Kidney epithelial cell (primary cell): ENCODE measurements at regions not wholly inside any gene's neighbourhood (a gene's known extent, or its start where the extent isn't known, plus 50 kb on each side); places are given as distances from the start of the nearest gene placed in this dataset.

ENCODE experiments used
- DNase-seq: peaks from one replicate; pipeline ENCODE4 v3.0.0-alpha.2; 2010; ENCODE audit warnings: low read depth
- H3K27me3 ChIP-seq: 2 replicates; pipeline ENCODE4 v1.6.0; 2011; ENCODE audit warnings: low read length; ENCODE audit not compliant: control insufficient read depth, insufficient read depth
- H3K36me3 ChIP-seq: 2 replicates; pipeline ENCODE4 v1.5.1; 2011; ENCODE audit warnings: low read length; ENCODE audit not compliant: control insufficient read depth, insufficient read depth
- H3K4me3 ChIP-seq: 2 replicates; pipeline ENCODE4 v1.5.1; 2011; ENCODE audit warnings: low read depth, mild to moderate bottlenecking, control low read depth, low read length
- TF ChIP-seq, protein P1 (sequence below): IDR thresholded peaks from 2 replicates; pipeline ENCODE4 v1.5.1; 2011; ENCODE audit warnings: mild to moderate bottlenecking, moderate library complexity, low read length, control low read depth, inconsistent platforms; ENCODE audit not compliant: insufficient read depth, poor library complexity, severe bottlenecking

GRCh38 chr10:2915412-2915811 lies 151.9 kb upstream of the PFKP start:
- DNase-seq = no peak
- TF ChIP-seq, protein P1, sequence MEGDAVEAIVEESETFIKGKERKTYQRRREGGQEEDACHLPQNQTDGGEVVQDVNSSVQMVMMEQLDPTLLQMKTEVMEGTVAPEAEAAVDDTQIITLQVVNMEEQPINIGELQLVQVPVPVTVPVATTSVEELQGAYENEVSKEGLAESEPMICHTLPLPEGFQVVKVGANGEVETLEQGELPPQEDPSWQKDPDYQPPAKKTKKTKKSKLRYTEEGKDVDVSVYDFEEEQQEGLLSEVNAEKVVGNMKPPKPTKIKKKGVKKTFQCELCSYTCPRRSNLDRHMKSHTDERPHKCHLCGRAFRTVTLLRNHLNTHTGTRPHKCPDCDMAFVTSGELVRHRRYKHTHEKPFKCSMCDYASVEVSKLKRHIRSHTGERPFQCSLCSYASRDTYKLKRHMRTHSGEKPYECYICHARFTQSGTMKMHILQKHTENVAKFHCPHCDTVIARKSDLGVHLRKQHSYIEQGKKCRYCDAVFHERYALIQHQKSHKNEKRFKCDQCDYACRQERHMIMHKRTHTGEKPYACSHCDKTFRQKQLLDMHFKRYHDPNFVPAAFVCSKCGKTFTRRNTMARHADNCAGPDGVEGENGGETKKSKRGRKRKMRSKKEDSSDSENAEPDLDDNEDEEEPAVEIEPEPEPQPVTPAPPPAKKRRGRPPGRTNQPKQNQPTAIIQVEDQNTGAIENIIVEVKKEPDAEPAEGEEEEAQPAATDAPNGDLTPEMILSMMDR = no peak
- H3K36me3 ChIP-seq = no peaks in the 10 kb centered on the region
- H3K4me3 ChIP-seq = no peak overlapping the region
- no peaks in the 10 kb centered on the region for H3K27me3 ChIP-seq

DNA sequence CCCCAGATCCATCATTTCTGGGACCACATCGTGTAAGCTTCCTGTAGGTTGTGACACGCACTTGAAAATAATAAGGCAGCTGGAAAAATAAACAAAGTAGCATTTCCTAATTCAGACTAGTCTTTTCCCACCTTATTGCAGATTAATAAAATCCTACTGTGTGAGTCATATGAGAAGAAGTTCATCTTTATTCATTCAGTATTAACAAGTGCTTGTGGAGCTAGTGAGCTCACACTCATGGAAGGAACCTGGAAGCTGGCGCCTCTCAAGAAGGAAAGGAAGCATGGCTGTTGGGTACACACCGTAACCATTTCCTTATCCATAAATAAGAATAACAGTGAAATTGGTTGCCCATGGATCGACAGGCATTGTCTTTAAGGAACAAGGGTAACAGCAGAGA lies 152.6 kb upstream of the PFKP start:
- Histone ChIP-seq H3K36me3 (no peaks in the 10 kb centered on the region), H3K27me3 (no peaks in the 10 kb centered on the region), H3K4me3 (no peak overlapping the region)
- TF ChIP-seq, protein P1 = no peak
- peak; percentile 14 for DNase-seq

DNA sequence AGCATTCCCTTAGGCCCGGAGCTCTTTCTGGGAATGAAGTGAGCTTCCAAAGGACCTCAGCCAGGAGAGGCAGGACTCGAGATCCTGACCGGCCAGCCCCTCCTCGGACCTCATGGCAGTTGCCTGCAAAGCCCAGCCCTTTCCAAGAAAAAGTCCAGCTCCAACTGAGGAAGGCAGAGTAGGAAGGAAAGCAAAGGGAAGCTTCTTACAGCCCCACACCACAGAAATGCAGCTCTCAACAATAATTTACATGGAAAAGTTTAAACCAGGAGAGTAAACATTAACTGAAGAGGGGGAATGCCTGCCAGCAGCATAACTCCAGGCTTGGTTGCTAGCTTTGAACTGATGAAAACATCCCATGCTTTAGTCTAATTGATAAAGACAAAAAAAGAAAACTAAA lies 153.9 kb upstream of the PFKP start:
- Histone ChIP-seq H3K36me3 (no peaks in the 10 kb centered on the region), H3K4me3 (no peak overlapping the region), H3K27me3 (no peaks in the 10 kb centered on the region)
- TF ChIP-seq, protein P1 = no peak
- peak; percentile 34 for DNase-seq

DNA sequence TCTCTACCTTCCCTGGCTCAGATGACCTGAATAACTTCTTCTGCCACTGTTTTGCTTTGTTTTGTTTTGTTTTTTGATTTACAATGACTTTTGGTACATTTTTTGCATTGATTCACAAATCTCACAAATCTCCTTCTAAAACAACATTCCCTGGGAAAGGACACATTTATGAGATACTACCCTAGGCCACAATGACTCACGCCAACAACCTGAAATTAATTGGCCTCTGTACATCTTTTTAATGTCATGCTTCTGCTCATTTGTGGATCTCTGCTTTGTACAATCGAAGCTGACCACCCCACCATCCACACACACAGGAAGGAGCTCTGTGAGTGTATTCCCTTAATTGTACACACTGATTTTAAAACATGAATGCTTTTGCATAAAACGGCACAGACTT lies 156.7 kb upstream of the PFKP start:
- no peaks in the 10 kb centered on the region for H3K27me3 ChIP-seq
- no peak overlapping the region for H3K4me3 ChIP-seq
- TF ChIP-seq, protein P1 = no peak
- no peaks in the 10 kb centered on the region for H3K36me3 ChIP-seq
- no peak for DNase-seq

- H3K36me3 ChIP-seq = no peaks in the 10 kb centered on the region
- no peak overlapping the region for H3K4me3 ChIP-seq
- no peak for DNase-seq
- H3K27me3 ChIP-seq = no peaks in the 10 kb centered on the region
- TF ChIP-seq, protein P1 = no peak
Observed at GRCh38 chr10:2909921-2910320, 157.4 kb upstream of the PFKP start.

GRCh38 chr10:2908851-2909630 lies 158.3 kb upstream of the PFKP start:
- H3K36me3 ChIP-seq = no peaks in the 10 kb centered on the region
- TF ChIP-seq, protein P1 = no peak
- DNase-seq = no peak
- H3K4me3 ChIP-seq = no peak overlapping the region
- no peaks in the 10 kb centered on the region for H3K27me3 ChIP-seq
